ENCODE measurements at regions not wholly inside any gene's neighbourhood (a gene's known extent, or its start where the extent isn't known, plus 50 kb on each side); places are given as distances from the start of the nearest gene placed in this dataset.

- intact Hi-C loops (cut with micrococcal nuclease): no loop called here
- ChIA-PET RAD21 (ENCODE audit: low non-redundant PET in 1 of 2, low total read pairs in 2 of 2, uncharacterized antibody in 2 of 2, unreplicated experiment in 2 of 2) (no interaction called here), CTCF (no interaction called here), POLR2A (no interaction called here)
- Histone ChIP-seq H3K4me3 (replicated peaks in 1 of 2; ENCODE audit: low read depth in 1 of 2, low read length in 2 of 2) (no peak overlapping the region), H3K4me1 (ENCODE audit: control insufficient read depth in 1 of 2, insufficient read depth in 2 of 2, low read length in 2 of 2) (peaks cover 4 to 7% of the 10 kb centered on the region in 2 experiments; a peak in 2 of 4 replicates), H3K27ac (ENCODE audit: low read depth, low read length) (no peak overlapping the region), H3K9ac (ENCODE audit: low read length) (no peak overlapping the region), H3K79me2 (ENCODE audit: insufficient read depth, low read length) (no peaks in the 10 kb centered on the region), H2AFZ (ENCODE audit: low read depth, low read length, poor library complexity, severe bottlenecking) (no peak overlapping the region), H3K9me3 (ENCODE audit: control insufficient read depth in 1 of 2, insufficient read depth in 1 of 2, low read depth in 1 of 2, low read length in 2 of 2) (no peaks in the 10 kb centered on the region), H3K27me3 (ENCODE audit: insufficient read depth, low read length) (no peaks in the 10 kb centered on the region), H4K20me1 (ENCODE audit: insufficient read depth) (no peaks in the 10 kb centered on the region), H3K36me3 (ENCODE audit: control insufficient read depth in 1 of 2, insufficient read depth in 2 of 2, low read length in 2 of 2) (no peaks in the 10 kb centered on the region), H3K4me2 (ENCODE audit: low read length) (no peak overlapping the region), H3K9me2 (ENCODE audit: insufficient read depth) (no peaks in the 10 kb centered on the region)
- no peak for ATAC-seq
- no peak for TF ChIP-seq EZH2 (IDR thresholded peaks at IDR 0.05)
- TF ChIP-seq POLR2A (IDR thresholded peaks at IDR 0.05; ENCODE audit: borderline replicate concordance, extremely low read depth, insufficient read depth, insufficient read length): no peak
- TF ChIP-seq ZNF274 (IDR thresholded peaks at IDR 0.05; ENCODE audit: low read depth, low read length): no peak
- TF ChIP-seq, protein P1, sequence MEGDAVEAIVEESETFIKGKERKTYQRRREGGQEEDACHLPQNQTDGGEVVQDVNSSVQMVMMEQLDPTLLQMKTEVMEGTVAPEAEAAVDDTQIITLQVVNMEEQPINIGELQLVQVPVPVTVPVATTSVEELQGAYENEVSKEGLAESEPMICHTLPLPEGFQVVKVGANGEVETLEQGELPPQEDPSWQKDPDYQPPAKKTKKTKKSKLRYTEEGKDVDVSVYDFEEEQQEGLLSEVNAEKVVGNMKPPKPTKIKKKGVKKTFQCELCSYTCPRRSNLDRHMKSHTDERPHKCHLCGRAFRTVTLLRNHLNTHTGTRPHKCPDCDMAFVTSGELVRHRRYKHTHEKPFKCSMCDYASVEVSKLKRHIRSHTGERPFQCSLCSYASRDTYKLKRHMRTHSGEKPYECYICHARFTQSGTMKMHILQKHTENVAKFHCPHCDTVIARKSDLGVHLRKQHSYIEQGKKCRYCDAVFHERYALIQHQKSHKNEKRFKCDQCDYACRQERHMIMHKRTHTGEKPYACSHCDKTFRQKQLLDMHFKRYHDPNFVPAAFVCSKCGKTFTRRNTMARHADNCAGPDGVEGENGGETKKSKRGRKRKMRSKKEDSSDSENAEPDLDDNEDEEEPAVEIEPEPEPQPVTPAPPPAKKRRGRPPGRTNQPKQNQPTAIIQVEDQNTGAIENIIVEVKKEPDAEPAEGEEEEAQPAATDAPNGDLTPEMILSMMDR (IDR thresholded peaks at IDR 0.05 in 2 of 3, conservative IDR thresholded peaks at IDR 0.05 in 1 of 3; ENCODE audit: borderline replicate concordance in 1 of 3, insufficient read depth in 1 of 3, low read depth in 2 of 3, low read length in 2 of 3): no peak
- no peak for TF ChIP-seq POLR2AphosphoS5 (IDR thresholded peaks at IDR 0.05; ENCODE audit: low read depth, low read length)
- TF ChIP-seq, protein P2, sequence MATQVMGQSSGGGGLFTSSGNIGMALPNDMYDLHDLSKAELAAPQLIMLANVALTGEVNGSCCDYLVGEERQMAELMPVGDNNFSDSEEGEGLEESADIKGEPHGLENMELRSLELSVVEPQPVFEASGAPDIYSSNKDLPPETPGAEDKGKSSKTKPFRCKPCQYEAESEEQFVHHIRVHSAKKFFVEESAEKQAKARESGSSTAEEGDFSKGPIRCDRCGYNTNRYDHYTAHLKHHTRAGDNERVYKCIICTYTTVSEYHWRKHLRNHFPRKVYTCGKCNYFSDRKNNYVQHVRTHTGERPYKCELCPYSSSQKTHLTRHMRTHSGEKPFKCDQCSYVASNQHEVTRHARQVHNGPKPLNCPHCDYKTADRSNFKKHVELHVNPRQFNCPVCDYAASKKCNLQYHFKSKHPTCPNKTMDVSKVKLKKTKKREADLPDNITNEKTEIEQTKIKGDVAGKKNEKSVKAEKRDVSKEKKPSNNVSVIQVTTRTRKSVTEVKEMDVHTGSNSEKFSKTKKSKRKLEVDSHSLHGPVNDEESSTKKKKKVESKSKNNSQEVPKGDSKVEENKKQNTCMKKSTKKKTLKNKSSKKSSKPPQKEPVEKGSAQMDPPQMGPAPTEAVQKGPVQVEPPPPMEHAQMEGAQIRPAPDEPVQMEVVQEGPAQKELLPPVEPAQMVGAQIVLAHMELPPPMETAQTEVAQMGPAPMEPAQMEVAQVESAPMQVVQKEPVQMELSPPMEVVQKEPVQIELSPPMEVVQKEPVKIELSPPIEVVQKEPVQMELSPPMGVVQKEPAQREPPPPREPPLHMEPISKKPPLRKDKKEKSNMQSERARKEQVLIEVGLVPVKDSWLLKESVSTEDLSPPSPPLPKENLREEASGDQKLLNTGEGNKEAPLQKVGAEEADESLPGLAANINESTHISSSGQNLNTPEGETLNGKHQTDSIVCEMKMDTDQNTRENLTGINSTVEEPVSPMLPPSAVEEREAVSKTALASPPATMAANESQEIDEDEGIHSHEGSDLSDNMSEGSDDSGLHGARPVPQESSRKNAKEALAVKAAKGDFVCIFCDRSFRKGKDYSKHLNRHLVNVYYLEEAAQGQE (IDR thresholded peaks at IDR 0.05; ENCODE audit: low read depth): no peak
- TF ChIP-seq ATF3 (IDR thresholded peaks at IDR 0.05): no peak
- TF ChIP-seq CEBPB (IDR thresholded peaks at IDR 0.05; ENCODE audit: low read depth): no peak
- no peak for TF ChIP-seq MAX (IDR thresholded peaks at IDR 0.05)
- no peak for TF ChIP-seq EGR1 (IDR thresholded peaks at IDR 0.05; ENCODE audit: low read depth)
- TF ChIP-seq TCF7L2 (IDR thresholded peaks at IDR 0.05; ENCODE audit: borderline replicate concordance, extremely low read depth, insufficient read depth, insufficient read length): no peak
- TF ChIP-seq SP1 (IDR thresholded peaks at IDR 0.05; ENCODE audit: low read depth): no peak
- TF ChIP-seq JUND (IDR thresholded peaks at IDR 0.05): no peak
- TF ChIP-seq EZH2phosphoT487 (IDR thresholded peaks at IDR 0.05; ENCODE audit: borderline replicate concordance): no peak
- TF ChIP-seq FOSL1 (IDR thresholded peaks at IDR 0.05; ENCODE audit: low read depth): no peak
- no peak for TF ChIP-seq ELF1 (IDR thresholded peaks at IDR 0.05; ENCODE audit: borderline replicate concordance, low read depth)
- TF ChIP-seq ZFX (IDR thresholded peaks at IDR 0.05): no peak
- TF ChIP-seq RAD21 (IDR thresholded peaks at IDR 0.05; ENCODE audit: low read depth): no peak
- no peak for TF ChIP-seq CBX3 (IDR thresholded peaks at IDR 0.05; ENCODE audit: low read depth)
- no peak for TF ChIP-seq SIN3A (IDR thresholded peaks at IDR 0.05; ENCODE audit: low read depth)
- no TSS peak for BruUV-seq (replicated peaks)
- DNase-seq (ENCODE audit: low read depth, low spot score): no peak
Observed at GRCh38 chr1:232873412-232873811, 68.2 kb downstream of the MAP10 start.

Measured in HCT116 (cell line).